Gastrocnemius medialis (tissue), 4 donors: ENCODE measurements at regions not wholly inside any gene's neighbourhood (a gene's known extent, or its start where the extent isn't known, plus 50 kb on each side); places are given as distances from the start of the nearest gene placed in this dataset.

Experiments used
- ATAC-seq, 2 donors: fragments of 150-250 bp; one replicate each; pipeline ENCODE4 v1.9.1; 2016
- DNase-seq, 2 donors: peaks; one replicate each; pipeline ENCODE4 v3.0.0-alpha.2; 2019
- H3K27ac ChIP-seq, 4 donors: fragments of 200-600 bp; sonication (generic); 1 replicate in 1 of 4; 2 replicates in 3 of 4; pipeline ENCODE4 v1.5.1; 2016 to 2018; ENCODE audit warnings: mild to moderate bottlenecking in 2 of 4, moderate library complexity in 1 of 4
- H3K27me3 ChIP-seq, 3 donors: fragments of 200-600 bp; sonication (generic) in 2 of 3; 1 replicate in 1 of 3; 2 replicates in 2 of 3; pipeline versions ENCODE4 v1.5.1 to v1.6.0; 2016 to 2019; ENCODE audit warnings: mild to moderate bottlenecking in 1 of 3, moderate library complexity in 1 of 3
- H3K36me3 ChIP-seq, 2 donors: fragments of 200-600 bp; sonication (generic) in 1 of 2; one replicate each; pipeline ENCODE4 v1.5.1; 2017 to 2018
- H3K4me1 ChIP-seq, 2 donors: fragments of 200-600 bp; sonication (generic) in 1 of 2; one replicate each; pipeline ENCODE4 v1.5.1; 2016 to 2017; ENCODE audit warnings: mild to moderate bottlenecking in 2 of 2
- H3K4me3 ChIP-seq, 4 donors: fragments of 200-600 bp; sonication (generic) in 3 of 4; 1 replicate in 1 of 4; 2 replicates in 3 of 4; pipeline ENCODE4 v1.5.1; 2016 to 2019; ENCODE audit warnings: mild to moderate bottlenecking in 2 of 4
- H3K9me3 ChIP-seq, 3 donors: fragments of 200-600 bp; sonication (generic) in 2 of 3; 1 replicate in 1 of 3; 2 replicates in 2 of 3; pipeline ENCODE4 v1.5.1; 2016 to 2019
- CTCF ChIP-seq, 5 experiments: fragments of 450-650 bp in 3 of 5; fragments of 200-600 bp in 2 of 5; sonication (generic) in 2 of 5; IDR thresholded peaks in 4 of 5; conservative IDR thresholded peaks in 1 of 5; 1 replicate in 4 of 5; 2 replicates in 1 of 5; pipeline ENCODE4 v1.5.1; 2016 to 2019; ENCODE audit warnings: antibody characterized with exemption in 5 of 5, mild to moderate bottlenecking in 3 of 5, moderate library complexity in 3 of 5
- POLR2A ChIP-seq, 2 donors: fragments of 450-650 bp; IDR thresholded peaks; one replicate each; pipeline ENCODE4 v1.6.1; 2017; ENCODE audit warnings: antibody characterized with exemption in 2 of 2, mild to moderate bottlenecking in 2 of 2, moderate library complexity in 2 of 2
- in situ Hi-C, 4 donors: fragments of 200-750 bp; cut with MboI; loops; one replicate each; pipeline versions ENCODE4 v1.15.0 to v1.8.0; 2017; ENCODE audit warnings: low sequenced_read_pairs in 4 of 4
- intact Hi-C: fragments of 100-400 bp; cut with DNase I; formaldehyde crosslinking; loops from one replicate; pipeline ENCODE4 v1.15.1; 2023; ENCODE audit warnings: low total_unique reads

GRCh38 chr3:157700405-157700804 lies 197.2 kb upstream of the VEPH1 start:
- no peaks in the 10 kb centered on the region for H3K27me3 ChIP-seq
- ATAC-seq, result no peak
- in situ Hi-C loops (no loop called here), intact Hi-C loops (no loop called here)
- DNase-seq, result no peak
- no peak overlapping the region for H3K27ac ChIP-seq
- no peaks in the 10 kb centered on the region for H3K36me3 ChIP-seq
- TF ChIP-seq CTCF (IDR thresholded peaks at IDR 0.05 in 4 of 5, conservative IDR thresholded peaks at IDR 0.05 in 1 of 5), result no peak
- no peak for TF ChIP-seq POLR2A (IDR thresholded peaks at IDR 0.05)
- H3K4me3 ChIP-seq, result no peak overlapping the region
- H3K4me1 ChIP-seq, result no peaks in the 10 kb centered on the region
- H3K9me3 ChIP-seq, result no peaks in the 10 kb centered on the region

- DNase-seq (no peak), ATAC-seq (no peak)
- no peak overlapping the region for H3K27ac ChIP-seq
- no peaks in the 10 kb centered on the region for H3K27me3 ChIP-seq
- H3K4me3 ChIP-seq, result no peak overlapping the region
- in situ Hi-C loops, result no loop called here
- no peaks in the 10 kb centered on the region for H3K9me3 ChIP-seq
- intact Hi-C loops, result no loop called here
- TF ChIP-seq POLR2A (IDR thresholded peaks at IDR 0.05), result no peak
- TF ChIP-seq CTCF (IDR thresholded peaks at IDR 0.05 in 4 of 5, conservative IDR thresholded peaks at IDR 0.05 in 1 of 5), result no peak
- H3K36me3 ChIP-seq, result no peaks in the 10 kb centered on the region
- H3K4me1 ChIP-seq, result no peaks in the 10 kb centered on the region
These were observed 192.4 kb upstream of the VEPH1 start for GRCh38 chr3:157695586-157695985.

GRCh38 chr3:157695103-157695502 lies 191.9 kb upstream of the VEPH1 start:
- Histone ChIP-seq H3K27me3 (no peaks in the 10 kb centered on the region), H3K9me3 (no peaks in the 10 kb centered on the region), H3K4me1 (no peaks in the 10 kb centered on the region), H3K36me3 (no peaks in the 10 kb centered on the region), H3K27ac (no peak overlapping the region), H3K4me3 (no peak overlapping the region)
- ATAC-seq (no peak), DNase-seq (no peak)
- intact Hi-C loops, result no loop called here
- in situ Hi-C loops, result no loop called here
- TF ChIP-seq POLR2A (IDR thresholded peaks at IDR 0.05), result no peak
- no peak for TF ChIP-seq CTCF (IDR thresholded peaks at IDR 0.05 in 4 of 5, conservative IDR thresholded peaks at IDR 0.05 in 1 of 5)

GRCh38 chr3:157693762-157694161 lies 190.5 kb upstream of the VEPH1 start:
- DNase-seq (no peak), ATAC-seq (no peak)
- intact Hi-C loops, result no loop called here
- Histone ChIP-seq H3K27ac (no peak overlapping the region), H3K4me3 (no peak overlapping the region), H3K27me3 (no peaks in the 10 kb centered on the region), H3K4me1 (no peaks in the 10 kb centered on the region), H3K9me3 (no peaks in the 10 kb centered on the region), H3K36me3 (no peaks in the 10 kb centered on the region)
- in situ Hi-C loops, result no loop called here
- no peak for TF ChIP-seq CTCF (IDR thresholded peaks at IDR 0.05 in 4 of 5, conservative IDR thresholded peaks at IDR 0.05 in 1 of 5)
- no peak for TF ChIP-seq POLR2A (IDR thresholded peaks at IDR 0.05)

GRCh38 chr3:157692468-157692867 lies 189.3 kb upstream of the VEPH1 start:
- in situ Hi-C loops, result no loop called here

More at GRCh38 chr3:157692468-157692867, 189.3 kb upstream of the VEPH1 start:
- no peaks in the 10 kb centered on the region for H3K27me3 ChIP-seq
- ATAC-seq (no peak), DNase-seq (no peak)
- no peaks in the 10 kb centered on the region for H3K4me1 ChIP-seq
- no peak overlapping the region for H3K4me3 ChIP-seq
- TF ChIP-seq POLR2A (IDR thresholded peaks at IDR 0.05), result no peak
- no peak for TF ChIP-seq CTCF (IDR thresholded peaks at IDR 0.05 in 4 of 5, conservative IDR thresholded peaks at IDR 0.05 in 1 of 5)
- intact Hi-C loops, result no loop called here
- no peak overlapping the region for H3K27ac ChIP-seq
- no peaks in the 10 kb centered on the region for H3K36me3 ChIP-seq
- H3K9me3 ChIP-seq, result no peaks in the 10 kb centered on the region
